ENCODE measurements at regions not wholly inside any gene's neighbourhood (a gene's known extent, or its start where the extent isn't known, plus 50 kb on each side); places are given as distances from the start of the nearest gene placed in this dataset.

GRCh38 chr6:21382821-21383449 lies 210.6 kb upstream of the SOX4 start:
- no peak for TF ChIP-seq CTCF (IDR thresholded peaks at IDR 0.05)
- TF ChIP-seq POLR2A (IDR thresholded peaks at IDR 0.05): no peak
- TF ChIP-seq POLR2AphosphoS5 (IDR thresholded peaks at IDR 0.05): no peak
